ENCODE measurements at regions not wholly inside any gene's neighbourhood (a gene's known extent, or its start where the extent isn't known, plus 50 kb on each side); places are given as distances from the start of the nearest gene placed in this dataset.

DNA sequence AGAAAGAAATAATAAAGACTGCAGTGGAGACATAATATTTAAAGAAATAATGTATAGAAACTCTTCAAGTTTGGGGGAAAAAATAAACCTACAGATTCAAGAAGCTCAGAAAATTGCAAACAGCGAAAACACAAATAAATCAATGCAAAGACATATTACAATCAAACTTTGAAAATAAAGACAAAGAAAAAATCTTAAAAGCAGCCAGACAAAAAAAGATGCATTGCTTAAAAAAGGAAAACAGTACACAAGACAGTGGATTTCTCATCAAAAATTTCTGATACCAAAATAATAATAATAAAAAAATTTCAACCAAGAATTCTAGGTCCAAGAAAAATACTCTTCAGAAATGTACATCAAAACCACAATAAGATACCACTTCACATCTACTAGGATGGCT lies 681.0 kb downstream of the UQCRFS1 start:
- no peaks in the 10 kb centered on the region for H4K20me1 ChIP-seq (replicated peaks; ENCODE audit: control insufficient read depth, extremely low read depth, insufficient read depth, low read length)
- H3K4me3 ChIP-seq (replicated peaks in 1 of 3; ENCODE audit: insufficient read depth in 1 of 3, low read depth in 1 of 3, low read length in 3 of 3) = no peak overlapping the region
- intact Hi-C loops (cut with micrococcal nuclease) = no loop called here
- ChIA-PET CTCF (no interaction called here), POLR2A (no interaction called here)
- H3K79me2 ChIP-seq (ENCODE audit: control insufficient read depth, insufficient read depth, low read length) = no peaks in the 10 kb centered on the region
- no peaks in the 10 kb centered on the region for H3K27me3 ChIP-seq (ENCODE audit: control insufficient read depth in 2 of 2, insufficient read depth in 2 of 2, low read length in 2 of 2)
- H3K9ac ChIP-seq (replicated peaks; ENCODE audit: extremely low read depth, insufficient read depth, low read length) = no peak overlapping the region
- TF ChIP-seq GATA2 (IDR thresholded peaks at IDR 0.05; ENCODE audit: insufficient read depth, insufficient read length, low read depth, low read length) (no peak), POLR2A (IDR thresholded peaks at IDR 0.05; ENCODE audit: low read depth, low read length) (no peak), FOS (IDR thresholded peaks at IDR 0.05; ENCODE audit: borderline replicate concordance, insufficient read depth, low read length) (no peak), EZH2 (IDR thresholded peaks at IDR 0.05; ENCODE audit: borderline replicate concordance, low read depth, low read length, severe bottlenecking) (no peak), JUN (IDR thresholded peaks at IDR 0.05; ENCODE audit: borderline replicate concordance, insufficient read depth, insufficient read length, low read depth) (no peak), MYC (IDR thresholded peaks at IDR 0.05; ENCODE audit: low read depth, low read length) (no peak), POLR2AphosphoS5 (IDR thresholded peaks at IDR 0.05; ENCODE audit: insufficient read depth, low read depth, low read length) (no peak)
- TF ChIP-seq, protein P1, sequence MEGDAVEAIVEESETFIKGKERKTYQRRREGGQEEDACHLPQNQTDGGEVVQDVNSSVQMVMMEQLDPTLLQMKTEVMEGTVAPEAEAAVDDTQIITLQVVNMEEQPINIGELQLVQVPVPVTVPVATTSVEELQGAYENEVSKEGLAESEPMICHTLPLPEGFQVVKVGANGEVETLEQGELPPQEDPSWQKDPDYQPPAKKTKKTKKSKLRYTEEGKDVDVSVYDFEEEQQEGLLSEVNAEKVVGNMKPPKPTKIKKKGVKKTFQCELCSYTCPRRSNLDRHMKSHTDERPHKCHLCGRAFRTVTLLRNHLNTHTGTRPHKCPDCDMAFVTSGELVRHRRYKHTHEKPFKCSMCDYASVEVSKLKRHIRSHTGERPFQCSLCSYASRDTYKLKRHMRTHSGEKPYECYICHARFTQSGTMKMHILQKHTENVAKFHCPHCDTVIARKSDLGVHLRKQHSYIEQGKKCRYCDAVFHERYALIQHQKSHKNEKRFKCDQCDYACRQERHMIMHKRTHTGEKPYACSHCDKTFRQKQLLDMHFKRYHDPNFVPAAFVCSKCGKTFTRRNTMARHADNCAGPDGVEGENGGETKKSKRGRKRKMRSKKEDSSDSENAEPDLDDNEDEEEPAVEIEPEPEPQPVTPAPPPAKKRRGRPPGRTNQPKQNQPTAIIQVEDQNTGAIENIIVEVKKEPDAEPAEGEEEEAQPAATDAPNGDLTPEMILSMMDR (IDR thresholded peaks at IDR 0.05; ENCODE audit: extremely low read depth in 1 of 2, insufficient read depth in 1 of 2, low read depth in 1 of 2, low read length in 2 of 2) = no peak
- TF ChIP-seq, protein P2, sequence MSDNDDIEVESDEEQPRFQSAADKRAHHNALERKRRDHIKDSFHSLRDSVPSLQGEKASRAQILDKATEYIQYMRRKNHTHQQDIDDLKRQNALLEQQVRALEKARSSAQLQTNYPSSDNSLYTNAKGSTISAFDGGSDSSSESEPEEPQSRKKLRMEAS (IDR thresholded peaks at IDR 0.05; ENCODE audit: insufficient read depth, insufficient read length) = no peak
- H3K27ac ChIP-seq (ENCODE audit: insufficient read depth, low read depth, low read length) = no peak overlapping the region
- H2AFZ ChIP-seq (ENCODE audit: low read depth, low read length) = no peak overlapping the region
- no peak for DNase-seq (ENCODE audit: low read depth, low spot score)
- H3K9me3 ChIP-seq (replicated peaks; ENCODE audit: control insufficient read depth, insufficient read depth, low read length) = no peaks in the 10 kb centered on the region
- H3K4me2 ChIP-seq (ENCODE audit: insufficient read depth, low read length) = no peak overlapping the region
- dilution Hi-C loops (cut with MboI; ENCODE audit: extremely low pct_ligation_motif_present, low sequenced_read_pairs) = no loop called here
- FAIRE-seq = no peak
- no peaks in the 10 kb centered on the region for H3K36me3 ChIP-seq (ENCODE audit: control insufficient read depth in 2 of 2, extremely low read depth in 1 of 2, insufficient read depth in 2 of 2, low read length in 2 of 2)
- H3K9me1 ChIP-seq (replicated peaks; ENCODE audit: control insufficient read depth, extremely low read depth, insufficient read depth, low read length) = no peaks in the 10 kb centered on the region
- no peaks in the 10 kb centered on the region for H3K4me1 ChIP-seq (ENCODE audit: control insufficient read depth, extremely low read depth, insufficient read depth, low read length)
- no TSS peak for BruUV-seq (replicated peaks)

Data from endothelial cell of umbilical vein (primary cell).